CD4-positive, alpha-beta T cell treated with Interleukin-1 beta for 1 hour (primary cell): ENCODE measurements at regions not wholly inside any gene's neighbourhood (a gene's known extent, or its start where the extent isn't known, plus 50 kb on each side); places are given as distances from the start of the nearest gene placed in this dataset.

Experiments used
- DNase-seq, 2 donors: peaks; one replicate each; pipeline ENCODE4 v3.0.0-alpha.2; 2020 to 2022

DNA sequence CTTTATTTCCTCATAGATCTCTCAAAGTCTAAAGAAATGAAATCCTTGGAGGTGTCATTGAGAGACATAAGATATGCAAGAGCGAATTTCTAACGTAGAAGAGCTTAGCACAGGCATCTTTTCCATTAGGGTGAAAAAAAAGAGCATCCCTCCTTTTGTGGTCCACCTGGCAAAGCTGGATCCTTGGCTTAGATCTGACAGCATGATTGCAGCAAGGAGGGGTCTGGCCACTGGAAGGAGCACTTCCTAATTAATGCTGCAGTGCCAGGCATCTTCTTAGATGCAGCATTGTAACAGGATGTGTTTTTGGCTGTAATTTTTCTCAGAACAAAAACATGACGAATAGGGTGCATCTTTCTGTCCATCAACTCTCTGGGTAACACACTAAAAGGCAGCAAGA is 60.1 kb upstream of the TFAP2D start:
- DNase-seq = no peak

DNA sequence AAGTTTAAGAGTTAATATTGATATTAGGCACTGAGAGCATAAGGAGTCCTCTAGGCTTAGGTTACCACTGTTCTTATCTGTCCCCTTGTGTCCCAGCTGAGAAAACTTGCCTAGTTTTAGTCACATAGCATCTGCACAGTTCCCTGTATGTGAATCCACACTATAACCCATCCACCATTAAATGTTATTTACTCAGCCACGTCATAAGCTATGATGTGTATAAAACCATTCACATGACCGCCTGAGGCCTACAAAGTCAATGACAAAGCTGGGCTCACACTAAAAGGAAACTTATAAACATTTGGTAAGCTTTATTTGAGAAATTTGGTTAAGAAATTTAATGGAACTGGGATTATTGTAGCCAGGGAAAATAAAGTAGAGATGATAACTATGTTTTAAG is 59.2 kb upstream of the TFAP2D start:
- DNase-seq = no peak

DNA sequence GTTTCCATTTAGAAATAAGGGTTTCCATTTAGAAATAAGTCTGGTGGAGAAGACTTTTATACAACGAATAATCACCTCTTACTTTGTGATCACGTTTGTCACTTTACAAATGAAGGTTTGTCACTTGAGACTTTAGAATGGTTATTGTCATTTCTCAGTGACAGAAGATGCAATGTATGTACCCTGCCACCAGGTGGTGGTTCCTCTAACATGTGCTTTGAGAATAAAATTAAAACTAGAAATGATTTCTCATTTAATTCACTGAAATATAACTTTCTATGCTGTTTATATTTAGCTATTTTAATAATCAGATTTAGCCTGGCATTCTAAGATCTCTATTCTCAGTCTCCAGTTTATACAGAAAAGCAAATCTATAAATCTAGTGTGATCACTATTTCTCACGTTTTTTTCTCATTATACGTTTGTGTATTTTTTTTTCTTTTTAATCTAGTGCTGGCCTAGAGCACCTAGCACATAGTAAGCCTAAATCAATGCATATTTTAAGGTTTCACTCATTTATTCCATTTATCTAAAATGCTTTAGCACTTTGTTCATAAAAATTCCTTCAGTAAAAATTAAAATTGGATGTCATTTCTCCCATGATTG is 57.4 kb upstream of the TFAP2D start:
- no peak for DNase-seq

DNA sequence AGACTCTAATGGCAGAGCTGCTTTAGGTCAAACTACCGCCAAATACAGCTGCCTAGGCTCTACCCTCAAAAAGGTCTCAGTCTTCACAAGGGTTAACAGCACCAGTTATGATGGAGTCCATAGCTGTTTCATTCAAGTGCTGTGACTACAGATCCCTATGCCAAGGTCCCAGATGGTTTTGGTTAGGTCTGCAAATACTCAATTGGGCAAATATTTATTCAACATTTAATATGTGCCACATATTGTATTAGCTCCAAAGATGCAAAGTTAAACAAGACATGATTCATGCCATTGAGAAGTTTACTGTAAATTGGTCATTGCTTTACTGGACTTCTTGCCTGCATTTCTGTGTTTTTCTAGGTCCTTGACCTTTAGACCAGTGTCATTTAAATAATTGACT is 55.8 kb upstream of the TFAP2D start:
- DNase-seq = no peak

DNA sequence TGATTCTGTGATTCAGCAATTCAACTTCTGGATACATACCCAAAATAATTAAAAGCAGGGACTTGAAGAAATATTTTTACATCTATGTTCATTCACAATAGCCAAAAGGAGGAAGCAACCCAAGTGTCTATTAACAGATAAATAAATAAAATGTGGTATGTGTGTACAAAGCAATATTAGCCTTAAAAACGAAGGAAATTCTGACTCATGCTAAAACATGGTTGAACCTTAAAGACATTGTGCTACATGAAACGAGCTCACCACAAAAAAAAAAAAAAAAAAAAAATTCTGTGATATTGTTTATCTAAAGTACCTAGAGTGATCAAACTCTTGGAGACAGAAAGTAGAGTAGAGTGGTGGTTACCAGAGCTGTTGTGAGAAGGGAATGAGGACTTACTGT is 54.8 kb upstream of the TFAP2D start:
- DNase-seq = no peak

DNA sequence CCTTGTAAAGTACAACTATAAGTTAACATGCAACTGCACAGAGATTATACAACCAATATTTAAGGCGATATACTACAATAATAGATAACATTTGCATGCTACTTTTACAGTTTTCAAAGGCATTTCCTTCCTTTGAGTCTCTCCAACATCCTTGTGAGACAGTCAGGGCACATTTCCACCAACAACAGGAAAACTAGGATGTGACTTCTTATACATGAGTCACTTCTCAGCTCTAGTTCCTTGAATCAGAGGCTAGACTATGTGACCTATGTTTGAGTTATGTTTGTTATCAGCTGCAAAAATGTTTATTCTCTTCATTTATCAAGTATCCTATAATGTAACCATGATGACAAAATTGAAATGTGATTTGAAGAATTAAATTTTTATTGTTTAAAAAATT is 51.7 kb upstream of the TFAP2D start:
- no peak for DNase-seq
